Hepatocyte (in vitro differentiated cells): ENCODE measurements at regions not wholly inside any gene's neighbourhood (a gene's known extent, or its start where the extent isn't known, plus 50 kb on each side); places are given as distances from the start of the nearest gene placed in this dataset.

ENCODE experiments used
- CTCF ChIP-seq: fragments of 200-600 bp; sonication (generic); IDR thresholded peaks from 2 replicates; pipeline ENCODE4 v1.5.1; 2016; ENCODE audit warnings: antibody characterized with exemption, mild to moderate bottlenecking; ENCODE audit not compliant: poor library complexity
- EZH2phosphoT487 ChIP-seq: fragments of 200-600 bp; sonication (generic); IDR thresholded peaks from one replicate; pipeline ENCODE4 v1.6.1; 2018; ENCODE audit warnings: antibody characterized with exemption, mild to moderate bottlenecking, low read depth, moderate library complexity; ENCODE audit not compliant: unreplicated experiment, severe bottlenecking

GRCh38 chr2:157174321-157174720 lies 83.2 kb upstream of the GALNT5 start:
- TF ChIP-seq EZH2phosphoT487: no peak
- no peak for TF ChIP-seq CTCF
